PC-3 (cell line): ENCODE measurements at regions not wholly inside any gene's neighbourhood (a gene's known extent, or its start where the extent isn't known, plus 50 kb on each side); places are given as distances from the start of the nearest gene placed in this dataset.

Source experiments
- CTCF ChIP-seq: fragments of 300-600 bp; sonication (generic); conservative IDR thresholded peaks from 2 replicates; pipeline ENCODE4 v1.5.1; 2017; ENCODE audit warnings: antibody characterized with exemption, low read depth, mild to moderate bottlenecking, low read length
- EZH2 ChIP-seq: fragments of 300-600 bp; sonication (generic); IDR thresholded peaks from one replicate; pipeline ENCODE4 v1.6.1; 2017; ENCODE audit warnings: antibody characterized with exemption, mild to moderate bottlenecking, low read length; ENCODE audit not compliant: unreplicated experiment

GRCh38 chr3:127428344-127428997 lies 140.6 kb upstream of the PRR20G start:
- TF ChIP-seq EZH2 (no peak), CTCF (no peak)
